ENCODE measurements at regions not wholly inside any gene's neighbourhood (a gene's known extent, or its start where the extent isn't known, plus 50 kb on each side); places are given as distances from the start of the nearest gene placed in this dataset.

DNA sequence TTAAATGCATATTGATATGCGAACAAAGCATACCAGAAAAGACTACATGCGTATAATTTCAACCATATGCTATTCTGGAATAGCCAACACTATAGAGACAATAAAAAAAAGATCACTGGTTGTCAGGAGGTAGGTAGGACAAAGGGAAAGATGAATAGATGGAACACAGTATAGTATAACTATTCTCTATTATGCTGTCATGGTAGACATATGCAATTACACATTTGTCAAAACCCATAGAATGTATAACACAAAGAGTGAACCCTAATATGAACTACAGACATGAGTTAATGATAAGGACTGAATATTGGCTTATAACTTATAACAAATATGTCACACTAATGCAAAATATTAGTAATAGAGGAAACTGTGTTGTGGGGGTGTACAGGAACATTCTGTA lies 460.8 kb downstream of the TAF11L14 start:
- no peak for TF ChIP-seq CTCF (conservative IDR thresholded peaks at IDR 0.05; ENCODE audit: control insufficient read depth, insufficient read depth, low read depth, low read length)
- H3K4me3 ChIP-seq (ENCODE audit: control insufficient read depth, low read depth, low read length), result no peak overlapping the region
- no peak for DNase-seq (ENCODE audit: low read depth)

DNA sequence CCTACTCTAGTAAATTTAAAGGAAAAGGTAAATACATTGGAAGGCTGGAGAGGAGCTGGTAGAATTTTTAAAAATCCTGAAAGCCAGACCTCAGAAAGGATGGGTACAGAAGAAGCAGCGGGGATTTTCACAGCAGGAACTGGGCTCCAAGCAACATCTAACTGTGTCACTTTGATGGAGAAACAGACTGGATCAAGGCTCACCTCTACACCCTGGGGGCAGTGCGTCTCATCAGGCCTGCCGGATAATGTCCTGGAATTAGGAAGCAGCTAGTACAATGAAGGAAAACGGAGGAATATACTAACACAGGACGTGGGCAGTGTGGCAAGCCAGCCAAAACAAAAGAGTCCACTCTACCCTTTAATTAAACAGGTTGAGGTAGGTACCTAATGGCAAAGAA lies 463.6 kb downstream of the TAF11L14 start:
- DNase-seq (ENCODE audit: low read depth), result no peak
- no peak for TF ChIP-seq CTCF (conservative IDR thresholded peaks at IDR 0.05; ENCODE audit: control insufficient read depth, insufficient read depth, low read depth, low read length)
- no peak overlapping the region for H3K4me3 ChIP-seq (ENCODE audit: control insufficient read depth, low read depth, low read length)

- H3K4me3 ChIP-seq (ENCODE audit: control insufficient read depth, low read depth, low read length), result no peak overlapping the region
- TF ChIP-seq CTCF (conservative IDR thresholded peaks at IDR 0.05; ENCODE audit: control insufficient read depth, insufficient read depth, low read depth, low read length), result no peak
- no peak for DNase-seq (ENCODE audit: low read depth)
Observed at GRCh38 chr5:18098691-18099090, 464.4 kb downstream of the TAF11L14 start.

DNA sequence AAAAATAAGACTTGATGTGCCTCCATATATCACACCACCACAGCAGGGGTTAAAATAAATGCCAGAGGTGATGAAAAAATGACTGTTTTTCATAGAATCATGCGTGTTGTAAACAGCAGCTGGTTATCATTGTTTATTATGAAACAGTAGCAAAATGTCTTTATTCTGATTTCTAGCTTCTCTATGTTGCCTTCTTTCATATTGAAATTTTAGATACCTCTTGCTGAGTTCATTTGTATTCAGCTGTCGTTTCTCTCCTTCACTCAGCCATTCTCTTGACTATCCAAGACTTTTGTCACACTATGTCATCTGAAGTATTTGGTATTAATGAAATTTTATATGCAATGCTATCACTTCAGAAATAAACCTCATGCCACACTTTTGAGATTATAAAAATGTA lies 465.0 kb downstream of the TAF11L14 start:
- DNase-seq (ENCODE audit: low read depth), result no peak
- no peak overlapping the region for H3K4me3 ChIP-seq (ENCODE audit: control insufficient read depth, low read depth, low read length)
- TF ChIP-seq CTCF (conservative IDR thresholded peaks at IDR 0.05; ENCODE audit: control insufficient read depth, insufficient read depth, low read depth, low read length), result no peak

DNA sequence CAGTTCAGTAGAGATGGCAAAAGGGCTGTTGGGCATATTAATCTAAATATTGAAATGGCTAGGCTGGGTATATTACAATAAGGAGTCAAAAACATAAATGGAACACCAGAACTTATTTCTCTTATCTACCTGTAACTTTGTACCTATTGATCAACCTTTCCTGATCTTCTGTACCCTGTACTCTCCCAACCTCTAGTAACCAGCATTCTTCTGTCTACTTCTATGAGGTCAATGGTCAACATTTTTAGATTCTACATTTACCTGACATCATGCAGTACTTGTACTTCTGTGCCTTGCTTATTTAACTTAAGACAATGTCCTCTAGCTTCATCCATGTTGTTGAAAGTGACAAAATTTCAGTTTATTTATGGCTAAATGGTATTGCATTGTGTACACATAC lies 467.3 kb downstream of the TAF11L14 start:
- TF ChIP-seq CTCF (conservative IDR thresholded peaks at IDR 0.05; ENCODE audit: control insufficient read depth, insufficient read depth, low read depth, low read length), result no peak
- no peak for DNase-seq (ENCODE audit: low read depth)
- no peak overlapping the region for H3K4me3 ChIP-seq (ENCODE audit: control insufficient read depth, low read depth, low read length)

- TF ChIP-seq CTCF (conservative IDR thresholded peaks at IDR 0.05; ENCODE audit: control insufficient read depth, insufficient read depth, low read depth, low read length), result no peak
Observed at GRCh38 chr5:18102733-18103132, 468.5 kb downstream of the TAF11L14 start.

DNA sequence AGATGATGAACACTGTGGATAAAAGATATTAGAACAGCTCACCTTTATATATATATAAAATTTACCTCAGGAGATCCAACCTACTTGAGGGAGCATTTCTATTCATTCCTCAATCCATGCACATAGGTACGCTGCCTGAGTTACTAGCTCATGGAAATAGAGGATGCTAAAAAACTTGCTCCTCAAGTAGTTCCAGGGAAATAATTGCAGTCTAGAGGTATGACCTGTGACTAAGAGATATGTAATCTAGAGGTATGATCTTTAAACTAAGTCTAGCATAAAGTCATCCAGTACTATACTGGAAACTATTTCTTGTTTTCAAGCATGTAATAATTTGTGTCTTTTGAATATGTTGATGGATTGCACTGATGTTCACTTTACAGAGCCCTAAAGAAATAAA lies 471.2 kb downstream of the TAF11L14 start:
- no peak overlapping the region for H3K4me3 ChIP-seq (ENCODE audit: control insufficient read depth, low read depth, low read length)
- DNase-seq (ENCODE audit: low read depth), result no peak
- no peak for TF ChIP-seq CTCF (conservative IDR thresholded peaks at IDR 0.05; ENCODE audit: control insufficient read depth, insufficient read depth, low read depth, low read length)

More at GRCh38 chr5:18102733-18103132, 468.5 kb downstream of the TAF11L14 start:
- no peak overlapping the region for H3K4me3 ChIP-seq (ENCODE audit: control insufficient read depth, low read depth, low read length)
- no peak for DNase-seq (ENCODE audit: low read depth)
